NCI-H510A treated with DMSO at 0.1 percent for 48 hours (cell line): ENCODE measurements at regions not wholly inside any gene's neighbourhood (a gene's known extent, or its start where the extent isn't known, plus 50 kb on each side); places are given as distances from the start of the nearest gene placed in this dataset.
"Not testable (repeated sequence)": the region's sequence is repeated elsewhere in the genome, so short reads cannot be mapped to it uniquely, and the experiment has no call there.

Experiments used
- DNase-seq: peaks from one replicate; lab custom pipeline; 2025; lab: John Stamatoyannopoulos, UW

DNA sequence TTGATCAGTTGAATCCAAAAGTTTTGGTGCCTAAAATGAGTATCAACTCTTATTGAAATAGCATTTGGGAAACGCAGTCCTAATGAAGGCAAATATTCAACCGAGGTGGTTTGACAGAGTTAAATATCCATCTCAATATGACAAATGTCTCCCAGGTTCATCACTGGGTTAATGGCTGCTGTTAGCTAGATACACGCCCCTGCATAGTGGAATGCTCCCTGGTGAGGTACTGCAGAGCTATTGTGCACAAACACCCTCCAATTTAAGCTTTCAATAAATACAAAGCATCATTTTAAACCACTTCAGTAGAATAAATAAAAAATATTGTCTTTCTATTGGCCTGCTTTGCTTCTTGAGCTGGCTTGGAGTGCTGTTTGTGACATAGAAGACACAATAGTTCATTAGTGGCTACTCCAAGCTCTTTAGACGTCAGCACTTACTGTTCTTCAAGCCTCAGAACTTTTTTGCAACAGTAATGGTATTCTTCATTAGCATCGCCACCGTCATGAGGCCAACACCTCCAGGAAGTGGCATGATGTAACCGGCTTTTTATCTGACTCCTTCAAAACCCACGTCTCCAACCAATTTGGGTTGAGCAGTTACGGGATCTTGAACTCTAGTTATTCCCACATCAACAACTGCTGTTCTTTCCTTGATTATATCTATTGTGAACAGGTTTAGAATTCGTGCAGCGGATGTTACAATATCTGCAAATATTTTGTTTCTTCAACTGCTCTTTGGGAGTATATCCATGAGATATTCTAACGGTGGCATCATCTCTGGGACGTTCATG lies 1159.6 kb upstream of the EPHA6 start:
- DNase-seq, result peak; percentile 11

DNA sequence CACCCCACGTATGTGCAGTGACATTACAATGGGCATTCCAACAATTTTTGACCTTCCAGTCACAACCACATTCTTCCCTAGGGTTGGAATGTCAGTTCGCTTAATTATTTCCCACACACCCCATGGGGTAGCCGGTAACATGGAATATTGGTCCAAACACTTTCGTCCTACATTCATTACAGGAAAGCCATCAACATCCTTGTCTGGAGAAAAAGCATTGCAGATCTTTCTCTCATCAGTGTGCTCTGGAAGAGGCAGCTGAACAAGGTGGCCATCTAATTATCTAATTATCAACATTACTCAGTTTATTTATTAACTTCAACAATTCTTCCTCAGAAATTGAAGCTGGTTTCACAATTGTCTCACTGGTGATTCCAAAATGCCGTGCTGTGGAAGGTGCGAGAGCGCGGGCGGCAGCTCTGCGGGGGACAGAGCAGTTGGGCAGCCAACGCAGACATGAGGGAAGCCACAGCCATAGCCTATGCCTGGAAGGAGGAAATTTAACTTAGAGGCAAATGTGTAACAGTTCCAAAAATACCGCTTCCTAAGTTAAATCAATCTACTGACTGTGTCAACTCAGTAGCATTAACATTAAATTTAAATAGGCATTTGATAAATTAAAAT lies 1158.9 kb upstream of the EPHA6 start:
- no peak for DNase-seq

DNA sequence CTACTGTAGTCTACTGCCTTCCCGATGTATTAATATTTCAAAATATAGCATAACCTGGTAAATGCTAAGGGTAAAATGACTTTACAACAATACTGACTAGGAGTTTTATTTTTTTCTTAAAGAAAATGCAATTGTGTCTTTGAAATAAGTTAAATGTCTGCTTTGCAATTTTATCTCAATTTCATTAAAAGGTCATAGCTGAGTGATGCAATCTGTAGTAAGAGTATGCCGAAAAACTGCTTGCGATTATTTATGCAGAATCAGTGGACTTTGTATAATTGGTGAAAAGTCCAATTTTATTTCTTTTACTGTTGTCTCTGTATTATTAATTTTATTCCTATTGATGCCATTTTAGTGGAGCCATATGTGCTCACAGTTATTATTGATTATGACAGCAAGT lies 1143.6 kb upstream of the EPHA6 start:
- no peak for DNase-seq

GRCh38 chr3:95673215-95673614 lies 1141.2 kb upstream of the EPHA6 start:
- DNase-seq, result no peak

DNA sequence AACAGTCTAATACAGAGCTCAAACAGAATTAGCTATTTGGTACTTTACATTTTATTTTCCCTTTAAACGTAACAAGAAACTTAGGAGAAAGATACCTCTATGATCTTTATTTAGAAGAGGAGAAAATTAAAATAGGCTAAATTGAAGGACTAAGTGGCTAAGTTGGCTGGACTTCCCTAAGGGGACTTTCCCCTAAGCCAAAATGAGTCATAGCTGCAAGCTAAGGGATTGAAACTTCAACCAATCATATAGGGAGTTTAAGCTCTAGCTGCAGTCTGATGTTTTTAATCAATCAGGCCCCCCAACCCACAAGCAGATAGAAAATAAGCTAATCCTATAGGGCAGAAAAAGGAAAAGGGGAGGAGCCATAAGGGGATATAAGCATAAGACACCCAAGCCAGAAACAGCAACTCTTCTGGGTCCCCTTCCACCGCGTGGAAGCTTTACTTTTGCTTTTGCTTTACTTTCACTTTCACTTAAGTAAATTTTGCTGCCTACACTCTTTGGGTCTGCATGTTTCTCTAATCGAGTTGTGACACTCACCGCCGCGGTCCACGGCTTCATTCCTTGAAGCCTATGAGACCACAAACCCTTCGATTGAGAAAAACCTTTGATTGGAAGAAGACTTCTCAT lies 1108.5 kb upstream of the EPHA6 start:
- no peak for DNase-seq

GRCh38 chr3:95707268-95707667 lies 1107.1 kb upstream of the EPHA6 start:
- DNase-seq, result no peak

DNA sequence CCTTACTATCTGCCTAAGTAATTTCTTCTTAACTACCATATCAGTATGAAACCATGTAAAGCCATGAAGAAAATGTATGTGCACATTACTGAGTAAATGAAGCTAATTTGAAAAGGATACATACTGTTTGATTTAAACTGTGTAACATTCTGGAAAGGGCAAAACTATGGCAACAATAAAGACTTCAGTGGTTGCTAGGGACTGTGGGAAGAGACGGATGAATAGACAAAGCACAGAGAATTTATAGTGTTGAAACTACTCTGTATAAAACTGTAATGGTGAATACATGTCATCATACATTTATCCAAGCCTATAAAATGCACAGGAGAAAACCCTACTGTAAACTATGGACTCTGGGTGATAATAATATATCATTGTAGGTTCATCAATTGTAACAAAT lies 1103.7 kb upstream of the EPHA6 start:
- no peak for DNase-seq

DNA sequence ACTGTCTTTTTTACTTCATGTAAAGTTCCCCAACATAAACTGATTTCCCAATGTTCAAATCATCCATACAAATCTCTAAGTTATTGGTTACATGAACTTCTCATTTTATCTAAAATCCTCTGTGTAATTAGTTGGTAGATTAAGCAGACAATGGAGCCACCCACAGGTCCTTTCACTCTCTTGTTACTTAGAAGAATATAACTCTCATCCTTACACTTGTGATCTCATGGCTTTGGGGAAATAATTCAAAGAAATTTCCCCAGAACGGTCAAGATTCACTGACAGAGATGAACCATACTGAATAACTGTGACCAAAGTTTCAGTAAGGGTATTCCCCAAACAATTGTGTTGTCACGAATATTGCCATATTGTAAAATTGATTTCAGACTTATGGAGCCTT lies 1102.6 kb upstream of the EPHA6 start:
- no peak for DNase-seq

DNA sequence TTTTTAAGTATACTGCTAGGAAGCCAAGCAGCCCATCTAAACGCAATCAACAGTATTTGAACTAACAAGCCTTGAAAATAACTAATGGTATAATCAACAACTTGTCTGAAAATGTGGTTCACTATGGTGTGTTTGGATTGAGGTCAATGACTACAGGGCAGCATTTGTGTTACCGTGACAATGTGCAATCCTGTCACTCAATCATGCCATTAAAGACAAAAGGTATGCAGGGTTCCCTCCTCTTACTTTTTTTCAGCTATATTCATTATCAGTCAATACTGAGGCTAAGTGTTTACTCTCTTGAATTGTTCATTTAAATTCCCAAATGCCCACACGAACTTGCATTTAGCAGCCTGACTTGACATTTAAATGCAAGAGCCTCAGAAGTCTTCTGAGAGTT lies 1099.3 kb upstream of the EPHA6 start:
- no peak for DNase-seq

DNA sequence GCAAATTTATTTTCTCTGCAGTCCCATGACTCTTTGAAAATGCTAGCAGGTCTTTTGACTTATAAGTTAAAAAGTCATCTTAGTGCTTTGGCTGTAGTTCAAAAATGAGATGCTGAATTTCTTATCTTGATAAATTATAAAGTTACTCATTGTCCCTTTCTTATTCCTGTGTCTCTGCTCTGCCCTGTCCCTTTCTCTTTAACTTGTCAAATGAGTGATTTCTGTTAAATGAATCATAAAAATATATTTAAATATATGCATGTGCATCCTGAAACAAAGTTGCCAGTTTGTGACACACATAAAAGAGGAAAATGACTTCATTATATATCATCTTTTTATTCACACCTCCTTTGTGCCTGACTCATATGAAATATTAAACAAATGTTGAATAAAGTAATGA lies 1097.3 kb upstream of the EPHA6 start:
- DNase-seq, result no peak

- DNase-seq, result no peak
Observed at GRCh38 chr3:95718168-95718567, 1096.2 kb upstream of the EPHA6 start.

- DNase-seq, result no peak
Observed at GRCh38 chr3:95719481-95719880, 1094.9 kb upstream of the EPHA6 start.

DNA sequence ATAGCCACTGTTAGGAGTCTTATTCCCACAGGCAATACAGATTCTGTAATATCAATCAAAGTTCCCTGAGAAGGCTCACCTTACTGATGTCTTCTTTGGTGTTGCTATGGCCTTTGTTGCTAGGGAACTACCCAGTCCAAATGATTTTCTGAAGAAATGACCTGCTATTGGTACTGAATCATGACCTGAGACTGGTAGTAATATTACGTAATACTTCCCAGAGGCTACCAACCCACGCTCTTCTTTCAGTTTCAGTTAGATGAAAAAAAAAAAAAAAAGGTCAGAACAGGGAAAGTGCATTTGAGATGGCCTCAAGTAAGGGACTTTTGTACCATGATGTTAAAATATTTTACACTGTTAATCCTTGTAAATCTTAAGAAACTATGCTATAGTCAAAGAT lies 1092.5 kb upstream of the EPHA6 start:
- DNase-seq, result no peak

- no peak for DNase-seq
Observed at GRCh38 chr3:95725770-95726169, 1088.6 kb upstream of the EPHA6 start.

DNA sequence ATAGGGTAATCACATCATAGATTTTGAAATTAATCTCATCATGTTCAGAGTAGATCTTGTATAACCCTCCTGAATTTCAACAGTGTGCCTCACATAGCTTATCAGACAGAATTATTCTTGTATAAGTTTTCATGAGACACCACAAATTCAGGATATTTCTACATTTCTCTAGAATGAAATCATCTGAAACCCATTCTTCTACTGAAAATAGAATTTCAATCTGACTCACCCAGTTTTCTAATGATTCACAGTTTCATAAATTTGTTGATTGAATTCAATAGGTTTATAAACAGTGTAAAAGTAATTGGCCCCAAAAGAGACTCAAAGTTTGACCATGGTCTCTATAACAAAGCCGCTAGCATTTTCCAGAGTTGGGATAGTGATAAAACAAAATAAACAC lies 1082.6 kb upstream of the EPHA6 start:
- DNase-seq, result no peak

- DNase-seq, result no peak
Observed at GRCh38 chr3:95733336-95733735, 1081.1 kb upstream of the EPHA6 start.

DNA sequence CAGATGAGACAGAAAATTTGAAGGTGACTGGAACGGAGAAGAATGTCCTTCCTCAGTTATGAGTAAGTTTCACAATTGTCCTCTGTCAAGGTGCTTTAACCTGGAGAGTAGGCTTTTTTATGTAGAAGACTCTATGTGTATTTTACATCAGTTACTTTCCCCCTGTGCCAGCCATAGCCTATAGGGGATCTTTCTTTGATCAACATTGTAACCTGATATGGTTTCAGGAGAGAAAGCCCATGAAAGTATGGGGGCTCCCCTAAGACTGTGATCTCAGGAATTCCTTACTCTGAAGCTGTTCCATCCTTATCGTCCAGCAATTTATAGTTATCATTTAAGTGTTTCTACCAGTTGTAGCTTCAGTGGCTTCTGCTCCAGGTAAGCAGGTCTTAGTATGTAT lies 1076.3 kb upstream of the EPHA6 start:
- no peak for DNase-seq

GRCh38 chr3:95744896-95745295 lies 1069.5 kb upstream of the EPHA6 start:
- DNase-seq, result not testable (repeated sequence)

GRCh38 chr3:95750097-95750496 lies 1064.3 kb upstream of the EPHA6 start:
- no peak for DNase-seq

DNA sequence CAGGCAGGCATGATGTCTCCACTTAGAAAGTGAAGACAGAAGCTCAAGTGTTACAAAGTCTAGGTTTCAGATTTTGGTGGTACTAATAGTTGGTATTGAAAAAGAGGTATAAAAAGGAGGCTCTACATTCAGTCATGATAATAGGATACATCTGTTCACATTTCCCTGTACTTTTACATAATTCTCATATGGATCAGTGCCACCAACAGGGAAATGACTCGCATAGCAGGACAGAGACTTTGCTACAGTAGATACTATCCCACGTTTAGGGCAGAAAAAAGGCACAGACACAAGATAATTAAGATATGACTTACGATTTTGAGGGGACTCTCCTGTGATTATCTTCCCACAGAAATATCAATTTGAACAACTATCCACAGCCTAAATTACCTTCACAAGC lies 1062.9 kb upstream of the EPHA6 start:
- DNase-seq, result no peak

DNA sequence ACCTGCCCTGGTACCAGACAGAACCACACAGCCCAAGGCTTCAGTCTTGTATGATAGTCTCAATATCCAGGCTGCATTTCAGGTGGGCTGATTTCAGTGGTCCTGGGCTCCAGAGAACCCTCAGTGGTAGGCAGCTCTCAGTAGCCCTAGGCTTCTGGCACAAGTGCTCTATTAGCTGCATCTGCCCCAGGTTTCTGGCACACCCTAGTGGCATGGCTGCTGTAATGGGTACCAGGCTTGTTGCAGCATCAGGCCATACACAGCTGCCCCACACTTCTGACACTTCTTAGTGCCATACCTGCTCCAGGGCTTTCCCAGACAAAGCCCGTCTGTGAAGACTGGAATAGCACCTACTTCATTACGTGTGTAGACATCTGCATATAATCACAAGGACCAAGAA lies 1062.2 kb upstream of the EPHA6 start:
- no peak for DNase-seq

DNA sequence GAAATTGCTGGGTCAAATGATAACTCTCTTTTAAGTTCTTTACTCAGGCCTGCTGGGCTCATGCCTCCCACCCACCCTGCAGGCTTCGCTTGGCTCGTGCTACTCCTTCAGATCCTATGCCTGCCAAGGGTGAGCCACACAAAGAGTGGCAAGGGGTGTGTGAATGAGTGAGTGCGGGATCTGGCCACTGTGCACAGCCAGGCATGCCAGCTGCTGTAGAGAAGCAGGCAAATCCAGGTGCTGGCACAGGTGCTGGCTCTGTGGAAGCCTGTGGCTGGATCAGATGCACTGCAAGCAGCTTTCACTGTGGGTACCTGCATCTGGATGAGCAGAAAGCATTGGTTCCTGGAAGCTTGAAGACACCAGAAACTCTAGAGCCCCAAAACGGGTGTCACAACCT lies 1055.7 kb upstream of the EPHA6 start:
- no peak for DNase-seq

GRCh38 chr3:95759614-95760301 lies 1054.6 kb upstream of the EPHA6 start:
- no peak for DNase-seq
